ENCODE measurements at regions not wholly inside any gene's neighbourhood (a gene's known extent, or its start where the extent isn't known, plus 50 kb on each side); places are given as distances from the start of the nearest gene placed in this dataset.

DNA sequence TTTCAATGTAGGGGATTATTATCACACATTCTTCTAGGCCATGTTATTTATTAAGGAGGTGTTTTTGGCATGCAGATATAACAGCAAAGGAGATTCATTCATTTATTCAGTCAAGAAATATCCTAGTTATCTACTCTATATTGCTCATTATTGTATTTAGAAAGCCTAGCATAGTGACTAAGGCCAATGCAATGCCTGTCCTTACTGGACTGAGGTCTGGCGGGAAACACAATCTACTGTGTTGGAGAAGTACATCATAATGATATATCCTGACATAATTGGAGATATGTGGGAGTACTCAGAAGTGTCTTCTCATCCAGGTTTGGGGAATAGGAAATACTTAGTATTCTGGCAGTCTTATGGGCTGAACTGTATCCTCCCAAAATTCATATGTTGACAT, 421.5 kb upstream of the USP24 start:
- Mint-ChIP-seq H3K9me3 (no peaks in the 10 kb centered on the region), H3K27me3 (no peaks in the 10 kb centered on the region), H3K4me3 (no peak overlapping the region), H3K4me1 (peaks cover 4% of the 10 kb centered on the region), H3K27ac (no peak overlapping the region)
- DNase-seq, result no peak
- no peak for ATAC-seq

DNA sequence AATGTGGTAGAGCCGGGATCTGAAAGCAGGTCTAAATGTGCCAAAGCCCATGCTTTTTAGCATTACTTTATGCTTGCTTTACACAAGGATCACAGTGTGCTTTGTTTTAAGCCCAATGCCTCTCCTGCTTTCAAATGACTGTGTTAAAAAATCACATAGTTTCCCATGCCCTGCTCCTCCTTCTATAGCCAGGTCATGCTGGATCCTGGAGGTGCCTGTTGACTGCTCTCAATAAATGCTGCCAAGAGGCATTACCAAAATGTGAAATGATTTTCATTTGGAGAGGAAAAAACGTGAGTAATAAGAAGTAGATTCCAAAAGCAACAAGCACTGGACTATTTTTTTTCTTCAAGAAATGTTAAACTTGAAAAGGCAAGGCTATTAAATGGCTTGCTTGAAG, 420.7 kb upstream of the USP24 start:
- H3K9me3 Mint-ChIP-seq, result no peaks in the 10 kb centered on the region
- ATAC-seq (no peak), DNase-seq (no peak)
- H3K4me3 Mint-ChIP-seq, result no peak overlapping the region
- H3K4me1 Mint-ChIP-seq, result no peaks in the 10 kb centered on the region
- no peak overlapping the region for H3K27ac Mint-ChIP-seq
- H3K27me3 Mint-ChIP-seq, result no peaks in the 10 kb centered on the region

DNA sequence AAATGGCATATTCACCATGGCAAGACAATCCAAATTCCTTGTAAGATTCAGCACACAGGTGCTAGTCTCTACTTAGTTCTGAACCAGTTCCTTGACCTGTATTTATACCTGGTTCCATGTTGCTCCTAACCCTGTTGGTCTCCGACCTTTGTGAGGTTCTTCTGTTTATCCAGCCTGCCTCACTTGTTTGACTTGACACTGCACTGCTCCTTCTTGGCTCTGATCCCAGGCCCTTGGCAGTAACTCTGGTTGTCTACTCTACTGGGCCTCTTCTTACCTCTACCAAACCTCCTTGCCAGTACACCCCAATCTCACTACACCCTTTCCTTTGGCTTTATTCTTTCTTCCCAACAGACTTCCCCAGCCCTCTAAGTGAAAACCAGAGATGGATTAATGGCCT, 419.4 kb upstream of the USP24 start:
- H3K4me3 Mint-ChIP-seq, result no peak overlapping the region
- H3K27ac Mint-ChIP-seq, result no peak overlapping the region
- H3K27me3 Mint-ChIP-seq, result no peaks in the 10 kb centered on the region
- H3K4me1 Mint-ChIP-seq, result no peaks in the 10 kb centered on the region
- ATAC-seq (no peak), DNase-seq (no peak)
- H3K9me3 Mint-ChIP-seq, result no peaks in the 10 kb centered on the region

DNA sequence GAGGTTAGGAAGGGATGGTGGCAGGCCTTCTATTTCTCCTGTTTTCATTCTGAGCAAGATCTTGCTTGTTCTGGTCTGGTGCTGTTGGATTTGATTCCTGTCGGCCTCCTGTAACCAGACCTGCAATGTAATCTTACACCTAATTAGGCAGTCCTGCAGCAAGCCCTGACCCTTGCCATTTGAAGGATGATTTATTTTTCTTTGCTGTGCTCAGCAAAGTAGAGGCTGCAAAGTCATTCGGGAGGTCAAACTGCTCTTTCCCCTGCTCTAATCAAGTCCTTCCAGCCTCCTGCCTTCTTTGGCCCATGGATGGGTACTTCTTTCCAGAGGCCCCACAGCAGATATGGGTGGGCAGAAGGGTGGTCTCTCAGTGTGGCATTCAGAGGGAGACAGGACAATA, 417.7 kb upstream of the USP24 start:
- no peak for ATAC-seq
- no peaks in the 10 kb centered on the region for H3K4me1 Mint-ChIP-seq
- no peak overlapping the region for H3K4me3 Mint-ChIP-seq
- H3K27ac Mint-ChIP-seq, result no peak overlapping the region
- no peak for DNase-seq
- H3K27me3 Mint-ChIP-seq, result no peaks in the 10 kb centered on the region
- no peaks in the 10 kb centered on the region for H3K9me3 Mint-ChIP-seq

DNA sequence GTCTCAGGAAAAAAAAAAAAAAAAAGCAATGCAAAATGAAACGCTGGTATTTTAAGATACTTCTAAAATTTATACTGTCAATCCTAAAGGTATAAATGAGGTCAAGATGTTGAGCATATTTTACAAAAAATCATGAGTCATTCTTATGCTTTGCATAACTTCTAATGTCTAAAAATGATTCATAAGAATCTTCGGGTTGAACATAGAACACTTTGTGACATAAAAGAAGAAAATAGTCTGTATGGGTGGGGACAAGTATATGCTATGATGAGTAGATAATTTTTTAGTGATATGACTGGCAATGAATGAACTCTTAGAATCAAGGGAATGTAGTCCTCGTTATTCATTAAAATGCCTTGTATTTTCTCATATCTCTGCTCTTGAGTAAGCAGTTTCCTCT, 416.9 kb upstream of the USP24 start:
- no peaks in the 10 kb centered on the region for H3K4me1 Mint-ChIP-seq
- H3K27me3 Mint-ChIP-seq, result peaks cover 6% of the 10 kb centered on the region
- DNase-seq (no peak), ATAC-seq (no peak)
- no peaks in the 10 kb centered on the region for H3K9me3 Mint-ChIP-seq
- no peak overlapping the region for H3K27ac Mint-ChIP-seq
- no peak overlapping the region for H3K4me3 Mint-ChIP-seq

DNA sequence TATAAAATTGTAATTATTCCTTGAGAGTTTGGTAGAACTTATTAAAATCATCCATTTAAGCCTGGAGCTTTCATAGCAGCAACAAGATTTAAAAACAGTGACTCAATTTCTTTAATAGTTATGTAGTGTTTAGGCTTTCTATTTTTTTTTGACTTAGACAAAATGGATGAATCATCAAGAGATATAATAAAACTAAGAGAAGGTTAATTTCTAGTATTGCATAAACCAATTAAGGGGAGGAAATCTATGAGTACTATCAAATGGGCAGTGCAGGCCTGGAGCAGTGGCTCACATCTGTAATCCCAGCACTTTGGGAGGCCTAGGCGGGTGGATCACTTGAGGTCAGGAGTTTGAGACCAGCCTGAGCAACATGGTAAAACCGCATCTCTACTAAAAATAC, 416.3 kb upstream of the USP24 start:
- no peak overlapping the region for H3K4me3 Mint-ChIP-seq
- H3K9me3 Mint-ChIP-seq, result no peaks in the 10 kb centered on the region
- ATAC-seq, result no peak
- H3K27me3 Mint-ChIP-seq, result peaks cover 8% of the 10 kb centered on the region
- H3K27ac Mint-ChIP-seq, result no peak overlapping the region
- no peaks in the 10 kb centered on the region for H3K4me1 Mint-ChIP-seq
- no peak for DNase-seq

DNA sequence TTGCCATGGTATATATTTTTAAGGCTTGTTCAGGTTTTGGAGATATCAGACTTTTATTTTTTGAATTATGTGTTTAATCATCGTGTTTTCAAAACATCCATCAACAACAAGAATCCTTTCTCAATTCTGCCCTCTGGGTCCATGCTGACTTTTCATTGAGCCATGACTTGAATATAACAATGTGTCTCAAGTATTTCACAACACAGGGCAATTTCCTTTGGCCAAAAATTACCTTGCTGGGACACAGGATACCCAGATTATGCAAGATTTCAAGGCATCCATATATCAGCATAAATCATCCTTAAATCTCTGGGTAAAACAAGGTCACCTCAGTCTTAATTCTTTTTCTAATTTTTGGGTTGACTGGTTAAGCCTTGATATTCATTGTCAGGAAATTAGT, 411.2 kb upstream of the USP24 start:
- Mint-ChIP-seq H3K27me3 (peaks cover 8% of the 10 kb centered on the region), H3K4me3 (no peak overlapping the region), H3K27ac (no peak overlapping the region), H3K9me3 (no peaks in the 10 kb centered on the region), H3K4me1 (no peaks in the 10 kb centered on the region)
- ATAC-seq, result no peak
- DNase-seq, result no peak

DNA sequence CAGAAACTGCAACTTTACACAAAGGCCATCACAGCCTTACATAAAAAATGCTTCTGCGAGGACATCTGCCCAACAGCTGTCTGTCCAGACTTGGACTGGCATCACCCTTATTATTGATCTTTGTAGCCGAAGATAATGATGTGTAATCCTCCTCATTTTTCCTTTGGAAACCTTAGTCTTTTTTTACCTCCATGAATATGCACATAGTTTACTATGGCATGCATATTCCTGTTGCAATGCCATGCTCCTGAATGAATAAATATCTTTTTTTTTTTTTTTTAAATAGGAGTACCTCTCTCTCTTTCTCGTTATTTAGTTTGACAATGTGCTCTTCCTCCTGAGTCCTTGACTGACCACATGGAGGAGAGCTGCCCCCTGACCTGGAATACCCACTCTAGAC, 409.6 kb upstream of the USP24 start:
- no peaks in the 10 kb centered on the region for H3K4me1 Mint-ChIP-seq
- no peak overlapping the region for H3K27ac Mint-ChIP-seq
- H3K4me3 Mint-ChIP-seq, result no peak overlapping the region
- no peak for DNase-seq
- no peak for ATAC-seq
- H3K9me3 Mint-ChIP-seq, result peaks cover 2 to 3% of the 10 kb centered on the region in 2 donors
- peaks cover 13% of the 10 kb centered on the region for H3K27me3 Mint-ChIP-seq

DNA sequence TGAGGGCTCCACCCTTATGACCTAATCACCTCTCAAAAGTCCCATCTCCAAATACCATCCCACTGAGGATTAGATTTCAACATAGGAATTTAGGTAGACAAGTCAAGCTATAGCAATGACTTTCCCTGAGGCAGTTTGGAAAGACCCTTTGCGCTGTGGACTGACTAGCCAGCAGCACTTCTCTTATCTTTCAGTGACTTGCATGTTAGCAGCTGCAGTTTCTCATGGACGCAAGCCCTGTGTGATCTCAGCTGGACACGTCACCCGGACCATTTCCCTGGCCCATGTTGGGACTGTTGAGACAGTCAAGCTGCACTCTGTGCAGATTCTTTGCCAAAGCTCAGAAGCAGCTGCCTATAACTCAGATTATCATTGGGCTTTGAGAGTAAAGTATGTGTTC, 408.1 kb upstream of the USP24 start:
- peaks cover 6 to 7% of the 10 kb centered on the region in 2 donors for H3K9me3 Mint-ChIP-seq
- ATAC-seq, result no peak
- no peak overlapping the region for H3K27ac Mint-ChIP-seq
- H3K4me1 Mint-ChIP-seq, result no peaks in the 10 kb centered on the region
- no peak overlapping the region for H3K4me3 Mint-ChIP-seq
- no peak for DNase-seq
- peaks cover 16% of the 10 kb centered on the region for H3K27me3 Mint-ChIP-seq

DNA sequence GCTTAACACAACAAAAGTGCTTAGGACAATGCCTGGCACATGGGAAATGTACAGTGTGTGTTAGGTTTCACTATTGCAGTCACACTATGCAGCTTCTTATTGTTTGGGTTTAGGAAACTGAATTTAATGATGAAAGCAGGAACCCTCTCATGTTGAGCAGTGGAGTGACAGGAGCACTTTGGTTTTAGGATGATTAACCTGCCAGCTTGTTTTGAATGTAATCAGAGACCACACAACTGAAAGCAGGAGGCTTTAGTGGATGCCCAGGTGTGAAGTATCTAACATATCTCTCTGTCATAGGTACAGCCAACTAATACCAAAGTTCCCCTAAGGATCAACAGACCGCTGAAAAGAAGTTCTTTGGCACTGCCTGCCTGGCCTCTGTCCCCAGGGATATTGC, 406.9 kb upstream of the USP24 start:
- ATAC-seq (no peak), DNase-seq (no peak)
- H3K4me1 Mint-ChIP-seq, result no peaks in the 10 kb centered on the region
- peaks cover 11% of the 10 kb centered on the region for H3K27me3 Mint-ChIP-seq
- no peak overlapping the region for H3K27ac Mint-ChIP-seq
- no peak overlapping the region for H3K4me3 Mint-ChIP-seq
- H3K9me3 Mint-ChIP-seq, result peaks cover 6 to 16% of the 10 kb centered on the region in 2 donors

DNA sequence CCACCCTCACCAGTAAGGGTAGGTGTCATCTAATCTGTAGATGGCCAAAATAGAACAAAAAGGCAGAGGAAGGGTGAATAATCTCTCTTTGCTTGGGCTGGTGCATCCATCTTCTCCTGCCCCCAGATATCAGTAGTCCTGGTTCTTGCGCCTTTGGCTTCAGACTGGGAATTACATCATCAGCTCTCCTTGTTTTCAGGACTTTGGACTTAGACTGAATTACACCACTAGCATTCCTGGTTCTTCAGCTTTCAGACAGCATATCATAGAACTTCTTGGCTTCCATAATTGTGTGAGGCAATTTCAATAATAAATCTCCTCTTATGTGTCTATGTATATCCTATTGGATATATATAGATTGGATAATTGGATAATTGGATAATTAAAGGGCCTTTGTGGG, 403.0 kb upstream of the USP24 start:
- peaks cover 18% of the 10 kb centered on the region for H3K27me3 Mint-ChIP-seq
- H3K4me3 Mint-ChIP-seq, result no peak overlapping the region

DNA sequence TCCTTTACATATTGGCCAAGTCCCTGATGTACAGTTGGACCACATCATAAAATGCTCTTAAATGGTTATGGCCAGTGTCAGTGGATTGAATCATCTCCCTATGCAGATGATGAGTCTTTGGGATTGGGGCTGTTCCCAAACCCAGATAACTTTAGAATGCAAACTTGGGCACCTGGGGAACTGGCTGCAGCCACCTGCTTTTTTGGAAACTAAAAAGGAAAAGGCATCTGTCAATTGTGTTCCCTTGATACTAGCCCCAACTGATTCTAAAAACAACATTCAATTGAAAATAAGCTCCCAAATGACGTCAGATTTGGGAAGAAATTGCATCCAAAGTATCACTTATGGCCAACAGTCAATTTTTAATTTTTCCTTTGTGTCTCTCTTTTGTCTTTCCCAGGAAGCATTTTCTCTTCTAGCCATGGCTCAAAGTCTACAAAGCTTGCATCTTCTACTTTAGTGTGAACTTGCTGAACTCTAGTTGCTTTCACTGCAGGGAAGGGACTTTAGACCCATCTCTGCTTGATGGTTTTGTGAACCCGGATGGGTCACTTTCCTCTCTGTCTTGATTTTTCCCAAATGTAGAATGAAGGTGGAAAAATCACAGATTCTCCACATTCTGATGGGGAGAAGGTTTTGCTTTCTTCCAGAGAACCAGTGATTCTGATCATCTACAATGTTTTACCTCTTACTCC, 402.3 kb upstream of the USP24 start:
- Mint-ChIP-seq H3K27me3 (peaks cover 26% of the 10 kb centered on the region), H3K27ac (no peak overlapping the region), H3K9me3 (peaks cover 6 to 25% of the 10 kb centered on the region in 2 donors)

More for the DNA sequence above, 403.0 kb upstream of the USP24 start:
- ATAC-seq (no peak), DNase-seq (no peak)
- Mint-ChIP-seq H3K4me1 (no peaks in the 10 kb centered on the region), H3K9me3 (peaks cover 6 to 25% of the 10 kb centered on the region in 2 donors), H3K27ac (no peak overlapping the region)

DNA sequence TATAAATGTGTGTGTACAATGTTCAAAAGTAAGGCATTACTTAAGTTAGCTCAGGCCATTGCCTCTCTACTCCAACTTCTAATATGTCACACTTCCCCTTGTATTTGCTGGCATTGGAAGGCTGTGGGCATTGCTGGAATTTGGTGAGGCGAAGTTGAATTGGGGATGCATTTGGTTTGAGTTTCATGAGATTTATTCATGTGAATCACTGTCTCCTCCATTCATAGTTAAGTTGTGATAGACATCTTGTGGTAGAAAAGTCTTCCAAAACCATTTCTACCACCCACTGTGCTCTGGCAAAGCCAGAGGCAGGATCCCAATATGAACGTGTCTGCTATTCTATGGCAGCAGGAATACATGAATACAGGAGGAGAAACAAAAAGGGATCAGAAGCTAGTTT, 397.8 kb upstream of the USP24 start:
- DNase-seq, result no peak

More for the DNA sequence above, 402.3 kb upstream of the USP24 start:
- Mint-ChIP-seq H3K4me1 (no peaks in the 10 kb centered on the region), H3K4me3 (no peak overlapping the region)
- ATAC-seq (no peak), DNase-seq (no peak)

DNA sequence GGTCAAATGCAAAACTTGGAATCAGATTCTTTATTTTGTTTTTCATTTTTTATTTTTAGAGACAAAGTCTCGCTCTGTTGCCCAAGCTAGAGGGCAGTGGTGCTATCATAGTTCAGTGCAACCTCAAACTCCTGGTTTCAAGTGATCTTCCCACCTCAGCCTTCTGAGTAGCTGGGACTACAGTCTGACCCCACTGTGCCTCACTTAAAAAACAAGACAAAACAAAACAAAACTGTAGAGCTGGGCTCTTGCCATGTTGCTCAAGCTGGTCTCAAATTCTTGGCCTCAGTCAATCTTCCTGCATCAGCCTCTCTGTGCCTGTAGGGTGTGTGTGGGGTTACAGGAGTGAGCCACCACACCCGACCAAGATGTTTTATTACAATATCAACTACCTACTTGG, 396.0 kb upstream of the USP24 start:
- Mint-ChIP-seq H3K9me3 (peaks cover 4 to 9% of the 10 kb centered on the region in 2 donors), H3K27me3 (peaks cover 34% of the 10 kb centered on the region), H3K4me1 (no peaks in the 10 kb centered on the region), H3K27ac (no peak overlapping the region), H3K4me3 (no peak overlapping the region)
- no peak for DNase-seq
- no peak for ATAC-seq

More for the DNA sequence above, 397.8 kb upstream of the USP24 start:
- no peak overlapping the region for H3K4me3 Mint-ChIP-seq
- H3K4me1 Mint-ChIP-seq, result no peaks in the 10 kb centered on the region
- peaks cover 4 to 15% of the 10 kb centered on the region in 2 donors for H3K9me3 Mint-ChIP-seq
- ATAC-seq, result no peak
- peaks cover 34% of the 10 kb centered on the region for H3K27me3 Mint-ChIP-seq
- no peak overlapping the region for H3K27ac Mint-ChIP-seq

DNA sequence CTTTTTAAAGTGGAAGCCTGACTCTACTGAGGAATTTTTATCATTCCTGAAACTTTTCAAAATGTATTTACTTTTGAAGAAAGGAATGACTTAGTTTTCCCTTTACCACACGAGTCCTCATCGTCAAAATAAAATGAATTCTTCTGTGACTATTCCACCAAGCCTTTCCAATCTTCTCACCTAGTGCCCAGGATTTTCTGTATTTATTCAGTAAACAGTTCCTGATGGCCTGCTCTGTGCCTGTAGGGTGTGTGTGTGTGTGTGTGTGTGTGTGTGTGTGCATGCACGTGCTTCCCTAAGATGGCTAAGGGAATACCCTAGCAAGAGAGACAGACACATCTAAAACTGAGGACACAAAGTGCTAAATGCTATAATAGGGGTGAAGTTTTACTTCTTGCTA, 395.0 kb upstream of the USP24 start:
- peaks cover 2 to 4% of the 10 kb centered on the region in 2 donors for H3K9me3 Mint-ChIP-seq
- DNase-seq (no peak), ATAC-seq (no peak)
- H3K27me3 Mint-ChIP-seq, result peaks cover 30% of the 10 kb centered on the region
- no peak overlapping the region for H3K4me3 Mint-ChIP-seq
- H3K27ac Mint-ChIP-seq, result peak overlapping the region in 1 of 2 donors; percentile 27
- H3K4me1 Mint-ChIP-seq, result no peaks in the 10 kb centered on the region

DNA sequence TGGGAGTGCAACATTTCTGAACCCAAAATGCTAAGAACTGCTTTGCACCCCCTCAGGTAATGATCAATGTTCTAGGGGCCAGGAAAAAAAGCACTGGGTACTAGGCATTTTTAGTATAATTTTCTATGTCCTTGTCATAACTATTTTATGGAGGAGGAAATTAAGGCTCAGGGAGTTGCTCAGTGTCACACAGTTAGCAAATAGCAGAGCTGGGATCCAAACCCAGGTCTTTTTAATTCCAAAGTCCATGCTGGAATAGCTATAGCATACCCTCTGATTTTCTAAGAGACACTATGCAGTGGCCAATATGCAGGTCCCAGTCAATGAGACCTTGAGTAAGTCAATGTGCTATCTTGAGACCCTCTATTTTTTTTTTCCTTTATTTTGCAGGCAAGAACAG, 394.5 kb upstream of the USP24 start:
- Mint-ChIP-seq H3K9me3 (peaks cover 0 to 4% of the 10 kb centered on the region in 2 donors), H3K27me3 (peaks cover 29% of the 10 kb centered on the region), H3K27ac (no peak overlapping the region), H3K4me3 (no peak overlapping the region), H3K4me1 (no peaks in the 10 kb centered on the region)
- DNase-seq (no peak), ATAC-seq (no peak)

DNA sequence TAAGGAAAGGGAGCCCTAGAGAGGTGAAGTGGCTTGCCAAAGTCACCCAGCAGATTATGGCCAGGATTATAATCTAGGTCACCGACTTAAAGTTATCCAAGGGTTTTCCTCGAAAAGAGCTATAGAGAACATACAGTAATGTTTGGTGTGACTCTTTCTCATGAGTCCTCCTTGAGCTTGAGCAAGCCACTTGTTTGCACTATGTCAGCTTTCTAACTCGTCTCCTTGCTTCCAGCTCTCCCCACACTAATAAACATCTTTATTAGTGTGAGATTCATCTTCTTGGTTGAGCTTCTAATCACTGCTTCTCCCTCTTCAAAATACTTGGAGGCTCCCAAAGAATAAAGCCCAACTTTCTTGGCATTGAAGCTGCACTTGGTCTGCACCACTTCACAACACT, 390.0 kb upstream of the USP24 start:
- peaks cover 0 to 4% of the 10 kb centered on the region in 2 donors for H3K9me3 Mint-ChIP-seq
- peaks cover 15% of the 10 kb centered on the region for H3K27me3 Mint-ChIP-seq
- ATAC-seq, result no peak
- no peak overlapping the region for H3K27ac Mint-ChIP-seq
- no peak overlapping the region for H3K4me3 Mint-ChIP-seq
- DNase-seq, result no peak
- no peaks in the 10 kb centered on the region for H3K4me1 Mint-ChIP-seq
